Kidney (tissue), 13 donors: ENCODE measurements at regions not wholly inside any gene's neighbourhood (a gene's known extent, or its start where the extent isn't known, plus 50 kb on each side); places are given as distances from the start of the nearest gene placed in this dataset.
A peak's percentile ranks its signal among the peaks of the same experiment; 100 is the strongest.
"Not testable (repeated sequence)": the region's sequence is repeated elsewhere in the genome, so short reads cannot be mapped to it uniquely, and the experiment has no call there.

ENCODE experiments used
- DNase-seq, 5 donors: peaks; one replicate each; pipeline ENCODE4 v3.0.0-alpha.2; 2013 to 2020
- FAIRE-seq: peaks from 2 replicates; lab custom pipeline; 2012; peaks lifted over from hg19 to GRCh38; lab: Jason Lieb, UNC
- H3K27ac ChIP-seq, 2 donors: one replicate each; pipeline ENCODE4 v1.7.0; 2013; ENCODE audit warnings: low read depth in 2 of 2, low read length in 2 of 2, inconsistent platforms in 1 of 2
- H3K27me3 ChIP-seq: one replicate; pipeline ENCODE4 v1.7.1; 2013; ENCODE audit warnings: low read length, inconsistent platforms; ENCODE audit not compliant: control insufficient read depth, insufficient read depth
- H3K36me3 ChIP-seq, 3 donors: one replicate each; pipeline versions ENCODE4 v1.7.0 to v1.7.1; 2013; ENCODE audit warnings: low read length in 3 of 3, control low read depth in 1 of 3, inconsistent platforms in 1 of 3; ENCODE audit not compliant: insufficient read depth in 3 of 3, control insufficient read depth in 2 of 3
- H3K4me1 ChIP-seq, 3 donors: one replicate each; pipeline versions ENCODE4 v1.7.0 to v1.7.1; 2013; ENCODE audit warnings: low read length in 3 of 3, inconsistent platforms in 1 of 3, low read depth in 1 of 3; ENCODE audit not compliant: control insufficient read depth in 2 of 3, insufficient read depth in 2 of 3
- H3K4me3 ChIP-seq, 3 donors: one replicate each; pipeline versions ENCODE4 v1.7.0 to v1.8.1; 2013; ENCODE audit warnings: low read length in 3 of 3, control low read depth in 1 of 3, inconsistent platforms in 1 of 3
- H3K9ac ChIP-seq, 3 donors: one replicate each; pipeline versions ENCODE4 v1.7.0 to v1.7.1; 2013; ENCODE audit warnings: low read length in 3 of 3, control low read depth in 1 of 3, inconsistent platforms in 1 of 3
- H3K9me3 ChIP-seq, 3 donors: one replicate each; pipeline versions ENCODE4 v1.7.0 to v1.7.1; 2013; ENCODE audit warnings: low read length in 3 of 3, control low read depth in 1 of 3, inconsistent platforms in 1 of 3; ENCODE audit not compliant: control insufficient read depth in 2 of 3, insufficient read depth in 1 of 3
- CTCF ChIP-seq: IDR thresholded peaks from 3 replicates; pipeline ENCODE4 v1.5.1; 2012; ENCODE audit warnings: mild to moderate bottlenecking, moderate library complexity, borderline replicate concordance; ENCODE audit not compliant: insufficient read depth; ENCODE audit errors: extremely low read depth
- intact Hi-C: fragments of 100-400 bp; cut with DNase I; formaldehyde crosslinking; loops from one replicate; pipeline ENCODE4 v1.11.1; 2022
- donor health status: control.
- donor health status: control.
- donor health status: control.
- donor health status: control.
- donor health status: control.
- donor health status: DM: yes; HTN: yes; CAD: no.
- donor health status: Normal renal cell carcinoma (clear cell type).

DNA sequence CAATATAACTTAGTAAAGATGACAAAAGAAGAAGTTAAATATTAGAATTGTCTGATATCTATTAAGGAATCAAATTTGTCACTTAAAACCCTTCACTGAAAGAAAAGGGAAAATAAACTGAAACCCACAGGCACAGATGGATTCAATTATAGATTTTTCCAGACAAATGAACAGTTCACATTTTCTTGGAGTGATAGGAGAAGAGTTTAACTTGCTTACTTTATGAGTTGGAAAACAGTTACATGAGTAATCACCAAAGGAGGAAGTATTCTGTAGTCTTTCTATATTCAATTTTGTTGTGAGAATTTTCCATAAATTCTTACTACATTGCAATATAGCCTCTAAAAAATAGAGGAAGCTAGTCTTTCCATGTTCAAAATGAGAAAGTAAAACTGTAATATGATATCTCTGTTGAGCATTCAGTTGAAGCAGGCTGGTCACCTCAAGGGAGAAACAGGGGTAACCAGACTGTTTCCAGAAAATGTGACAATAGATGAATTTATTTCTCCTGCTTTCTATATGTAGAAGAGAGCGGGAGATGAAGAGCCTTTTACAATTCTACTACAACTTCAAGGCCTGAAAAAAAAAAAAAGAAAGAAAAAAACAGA is 330.3 kb upstream of the EPHA5 start:
- no peak overlapping the region for H3K4me3 ChIP-seq
- DNase-seq: no peak
- no peak for FAIRE-seq
- no peak overlapping the region for H3K9ac ChIP-seq
- no peaks in the 10 kb centered on the region for H3K4me1 ChIP-seq
- no peak overlapping the region for H3K27ac ChIP-seq
- TF ChIP-seq CTCF: no peak
- intact Hi-C loops: no loop called here
- no peaks in the 10 kb centered on the region for H3K27me3 ChIP-seq
- no peaks in the 10 kb centered on the region for H3K9me3 ChIP-seq
- no peaks in the 10 kb centered on the region for H3K36me3 ChIP-seq

DNA sequence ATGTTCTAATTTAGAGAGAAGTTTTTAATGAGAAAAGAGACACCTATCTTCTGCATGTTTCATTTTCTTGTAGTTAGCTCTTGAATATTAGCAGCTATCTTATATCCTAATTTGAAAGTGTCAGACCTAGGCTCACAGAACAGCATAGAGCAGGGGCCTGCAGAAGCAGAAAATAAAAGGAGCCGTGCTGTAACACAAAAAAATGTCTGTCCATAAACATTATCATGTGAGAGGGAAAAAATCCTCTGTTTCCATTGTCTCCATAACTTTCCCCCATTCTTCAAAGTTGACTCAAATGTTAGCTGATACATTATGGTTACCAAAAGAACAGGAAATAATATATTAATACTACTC is 329.2 kb upstream of the EPHA5 start:
- Histone ChIP-seq H3K27ac (no peak overlapping the region), H3K27me3 (no peaks in the 10 kb centered on the region), H3K36me3 (no peaks in the 10 kb centered on the region), H3K4me1 (no peaks in the 10 kb centered on the region), H3K4me3 (no peak overlapping the region), H3K9ac (no peak overlapping the region), H3K9me3 (no peaks in the 10 kb centered on the region)
- TF ChIP-seq CTCF: no peak
- no peak for DNase-seq
- FAIRE-seq: no peak
- intact Hi-C loops: no loop called here

GRCh38 chr4:65998807-65999517 is 328.7 kb upstream of the EPHA5 start:
- intact Hi-C loops, DNase-seq, H3K27ac ChIP-seq, H3K27me3 ChIP-seq, H3K36me3 ChIP-seq, H3K4me3 ChIP-seq, H3K9ac ChIP-seq, H3K4me1 ChIP-seq, H3K9me3 ChIP-seq, FAIRE-seq: not testable (repeated sequence)

GRCh38 chr4:65983061-65983460 is 312.8 kb upstream of the EPHA5 start:
- DNase-seq (peak in 1 of 5 donors; percentile 10), FAIRE-seq (no peak)
- Histone ChIP-seq H3K9ac (no peak overlapping the region), H3K4me1 (no peaks in the 10 kb centered on the region), H3K36me3 (no peaks in the 10 kb centered on the region), H3K27me3 (no peaks in the 10 kb centered on the region), H3K9me3 (no peaks in the 10 kb centered on the region), H3K27ac (no peak overlapping the region), H3K4me3 (no peak overlapping the region)
- intact Hi-C loops: no loop called here
- no peak for TF ChIP-seq CTCF
